GM23338 (cell line): ENCODE measurements at regions not wholly inside any gene's neighbourhood (a gene's known extent, or its start where the extent isn't known, plus 50 kb on each side); places are given as distances from the start of the nearest gene placed in this dataset.

ENCODE experiments used
- ATAC-seq: fragments of 200-7000 bp; cut with Tn5 transposase; 3 replicates; pipeline ENCODE4 v1.9.1; 2020
- DNase-seq: peaks from one replicate; pipeline ENCODE4 v3.0.0-alpha.2; 2015; ENCODE audit warnings: low spot score
- H2AFZ ChIP-seq: fragments of 200-600 bp; sonication (generic); 2 replicates; pipeline ENCODE4 v1.8.0; 2016; ENCODE audit warnings: antibody characterized with exemption, mild to moderate bottlenecking, moderate library complexity
- H3F3A ChIP-seq: fragments of 200-600 bp; sonication (generic); replicated peaks from 2 replicates; pipeline ENCODE4 v1.8.0; 2017; ENCODE audit warnings: antibody characterized with exemption, mixed run types, low read depth
- H3K27ac ChIP-seq: fragments of 200-600 bp; sonication (generic); 2 replicates; pipeline ENCODE4 v1.6.1; 2016; ENCODE audit warnings: low read depth
- H3K27me3 ChIP-seq: fragments of 200-600 bp; sonication (generic); 2 replicates; pipeline ENCODE4 v1.8.0; 2016; ENCODE audit warnings: mild to moderate bottlenecking, mixed run types, moderate library complexity; ENCODE audit not compliant: insufficient read depth
- H3K36me3 ChIP-seq: fragments of 200-600 bp; sonication (generic); 2 replicates; pipeline ENCODE4 v1.8.0; 2016; ENCODE audit warnings: mild to moderate bottlenecking; ENCODE audit not compliant: insufficient read depth
- H3K4me1 ChIP-seq: fragments of 200-600 bp; sonication (generic); 2 replicates; pipeline ENCODE4 v1.8.0; 2016; ENCODE audit warnings: mild to moderate bottlenecking, moderate library complexity; ENCODE audit not compliant: insufficient read depth
- H3K4me2 ChIP-seq: fragments of 200-600 bp; sonication (generic); 2 replicates; pipeline ENCODE4 v1.7.1; 2017; ENCODE audit warnings: mixed run types
- H3K4me3 ChIP-seq: fragments of 200-600 bp; sonication (generic); 2 replicates; pipeline ENCODE4 v1.6.1; 2016; ENCODE audit warnings: mixed run types
- H3K79me2 ChIP-seq: fragments of 200-600 bp; sonication (generic); replicated peaks from 2 replicates; pipeline ENCODE4 v1.8.0; 2017; ENCODE audit warnings: mild to moderate bottlenecking; ENCODE audit not compliant: insufficient read depth
- H3K9me2 ChIP-seq: fragments of 200-600 bp; sonication (generic); 2 replicates; pipeline ENCODE4 v1.8.0; 2017; ENCODE audit not compliant: insufficient read depth
- H4K20me1 ChIP-seq: fragments of 200-600 bp; sonication (generic); replicated peaks from 2 replicates; pipeline ENCODE4 v1.8.0; 2017; ENCODE audit warnings: mild to moderate bottlenecking; ENCODE audit not compliant: insufficient read depth
- H3K27ac Mint-ChIP-seq: 2 replicates; pipeline ENCODE4 v1.8.0; 2020; ENCODE audit warnings: inconsistent platforms, mild to moderate bottlenecking, moderate library complexity, mixed read lengths
- H3K27me3 Mint-ChIP-seq: 3 replicates; pipeline ENCODE4 v1.8.0; 2022; ENCODE audit warnings: low read depth, mild to moderate bottlenecking, moderate library complexity, mixed read lengths, inconsistent platforms; ENCODE audit not compliant: insufficient read depth, poor library complexity
- H3K36me3 Mint-ChIP-seq: 3 replicates; pipeline ENCODE4 v1.8.0; 2021; ENCODE audit warnings: low read depth, mild to moderate bottlenecking, inconsistent platforms, moderate library complexity, mixed read lengths
- H3K4me1 Mint-ChIP-seq: 3 replicates; pipeline ENCODE4 v1.8.0; 2020; ENCODE audit warnings: mild to moderate bottlenecking, inconsistent platforms, mixed read lengths
- H3K4me3 Mint-ChIP-seq: 3 replicates; pipeline ENCODE4 v1.8.0; 2021; ENCODE audit warnings: moderate library complexity, mild to moderate bottlenecking, inconsistent platforms, mixed read lengths
- H3K9me3 Mint-ChIP-seq: 3 replicates; pipeline ENCODE4 v1.8.0; 2020; ENCODE audit warnings: moderate library complexity, mild to moderate bottlenecking, inconsistent platforms, mixed read lengths
- CTCF ChIP-seq, 2 experiments: fragments of 200-600 bp in 1 of 2; sonication (generic) in 1 of 2; conservative IDR thresholded peaks; 2 replicates each; pipeline versions ENCODE4 v1.5.1 to v1.6.1; 2016 to 2017; ENCODE audit warnings: antibody characterized with exemption in 2 of 2, low read depth in 2 of 2, mild to moderate bottlenecking in 2 of 2, moderate library complexity in 1 of 2
- ETS1 ChIP-seq: IDR thresholded peaks from 2 replicates; pipeline ENCODE4 v1.6.1; 2016; ENCODE audit warnings: antibody characterized with exemption
- EZH2 ChIP-seq: fragments of 200-600 bp; sonication (generic); IDR thresholded peaks from one replicate; pipeline ENCODE4 v1.8.0; 2017; ENCODE audit warnings: antibody characterized with exemption, mild to moderate bottlenecking, low read depth; ENCODE audit not compliant: unreplicated experiment
- EZH2phosphoT487 ChIP-seq: fragments of 200-600 bp; sonication (generic); IDR thresholded peaks from one replicate; pipeline ENCODE4 v1.8.1; 2018; ENCODE audit warnings: antibody characterized with exemption; ENCODE audit not compliant: unreplicated experiment
- JUNB ChIP-seq: IDR thresholded peaks from one replicate; pipeline ENCODE4 v1.6.1; 2016; ENCODE audit warnings: antibody characterized with exemption; ENCODE audit not compliant: unreplicated experiment
- POLR2AphosphoS5 ChIP-seq: IDR thresholded peaks from 2 replicates; pipeline ENCODE4 v1.6.1; 2016; ENCODE audit warnings: antibody characterized with exemption, low read depth
- REST ChIP-seq: IDR thresholded peaks from one replicate; pipeline ENCODE4 v1.6.1; 2018; ENCODE audit warnings: antibody characterized with exemption; ENCODE audit not compliant: unreplicated experiment
- STAT1 ChIP-seq: IDR thresholded peaks from one replicate; pipeline ENCODE4 v1.6.1; 2016; ENCODE audit warnings: antibody characterized with exemption; ENCODE audit not compliant: unreplicated experiment
- ZNF114 ChIP-seq: fragments of 250-450 bp; sonication (Bioruptor Pico); IDR thresholded peaks from 2 replicates; pipeline ENCODE4 v1.5.0; 2020; ENCODE audit warnings: mild to moderate bottlenecking, moderate library complexity
- ZNF462 ChIP-seq: fragments of 250-450 bp; sonication (Bioruptor Pico); IDR thresholded peaks from 2 replicates; pipeline ENCODE4 v1.5.0; 2020; ENCODE audit warnings: mild to moderate bottlenecking, moderate library complexity

GRCh38 chr1:105872817-105873216 is 1183.7 kb upstream of the PRMT6 start:
- Histone ChIP-seq H3K27ac (no peak overlapping the region), H3K36me3 (no peaks in the 10 kb centered on the region), H3K9me2 (no peaks in the 10 kb centered on the region), H3F3A (no peaks in the 10 kb centered on the region), H4K20me1 (no peaks in the 10 kb centered on the region), H3K79me2 (no peaks in the 10 kb centered on the region), H3K4me3 (no peak overlapping the region), H2AFZ (no peak overlapping the region), H3K4me2 (no peak overlapping the region), H3K27me3 (no peaks in the 10 kb centered on the region), H3K4me1 (no peaks in the 10 kb centered on the region)
- ATAC-seq (no peak), DNase-seq (no peak)
- Mint-ChIP-seq H3K9me3 (peaks cover 4% of the 10 kb centered on the region; the same call in 1 of the 3 replicates), H3K4me1 (no peaks in the 10 kb centered on the region), H3K4me3 (no peak overlapping the region), H3K27me3 (peaks cover 2% of the 10 kb centered on the region), H3K36me3 (peaks cover 2% of the 10 kb centered on the region; the same call in 1 of the 3 replicates), H3K27ac (no peak overlapping the region)
- TF ChIP-seq ZNF114 (CRISPR knock-in tag) = no peak
- 0 out of 4 replicates have a peak, but pooled peaks of 1 of the 2 experiments have one; percentile 21 for TF ChIP-seq CTCF (conservative IDR thresholded peaks at IDR 0.05; ENCODE audit: low read depth in 2 of 2)

- DNase-seq = no peak
- ATAC-seq = no peak
- no peak for TF ChIP-seq POLR2AphosphoS5
- no peak for TF ChIP-seq ZNF462 (CRISPR knock-in tag)
- TF ChIP-seq STAT1 = no peak
- no peak for TF ChIP-seq EZH2phosphoT487
- no peak for TF ChIP-seq JUNB
- no peak for TF ChIP-seq EZH2
- TF ChIP-seq REST = no peak
- TF ChIP-seq ETS1 = no peak
Observed at GRCh38 chr1:105874621-105875020, 1181.9 kb upstream of the PRMT6 start.

More at GRCh38 chr1:105874621-105875020, 1181.9 kb upstream of the PRMT6 start:
- Histone ChIP-seq H3K36me3 (no peaks in the 10 kb centered on the region), H3K4me2 (no peak overlapping the region), H2AFZ (no peak overlapping the region), H3K79me2 (no peaks in the 10 kb centered on the region), H3K27ac (no peak overlapping the region), H3K4me1 (no peaks in the 10 kb centered on the region), H3K4me3 (no peak overlapping the region), H3K27me3 (no peaks in the 10 kb centered on the region), H4K20me1 (no peaks in the 10 kb centered on the region), H3F3A (no peaks in the 10 kb centered on the region), H3K9me2 (no peaks in the 10 kb centered on the region)
- Mint-ChIP-seq H3K27me3 (peaks cover 2% of the 10 kb centered on the region), H3K27ac (no peak overlapping the region), H3K4me3 (no peak overlapping the region), H3K36me3 (peaks cover 2% of the 10 kb centered on the region; the same call in 1 of the 3 replicates), H3K4me1 (no peaks in the 10 kb centered on the region), H3K9me3 (peaks cover 5% of the 10 kb centered on the region; the same call in 2 of the 3 replicates)
